Activated T-cell treated with anti-CD3 and anti-CD28 coated beads for 1 hour (primary cell): ENCODE measurements at regions not wholly inside any gene's neighbourhood (a gene's known extent, or its start where the extent isn't known, plus 50 kb on each side); places are given as distances from the start of the nearest gene placed in this dataset.
"Not testable (repeated sequence)": the region's sequence is repeated elsewhere in the genome, so short reads cannot be mapped to it uniquely, and the experiment has no call there.

Experiments
- DNase-seq: peaks from one replicate; pipeline ENCODE4 v3.0.0-alpha.2; 2020; ENCODE audit warnings: low read depth

- not testable (repeated sequence) for DNase-seq
These were observed 122.5 kb upstream of the FBXO28 start for GRCh38 chr1:223991297-223991857.

GRCh38 chr1:223961985-223962384 is 116.2 kb upstream of the TP53BP2 start:
- DNase-seq = not testable (repeated sequence)

GRCh38 chr1:223952801-223953200 is 107.1 kb upstream of the TP53BP2 start:
- DNase-seq = not testable (repeated sequence)

GRCh38 chr1:223951551-223951950 is 105.8 kb upstream of the TP53BP2 start:
- not testable (repeated sequence) for DNase-seq

- not testable (repeated sequence) for DNase-seq
These were observed 104.2 kb upstream of the TP53BP2 start for GRCh38 chr1:223949944-223950343.

GRCh38 chr1:223948041-223948440 is 102.3 kb upstream of the TP53BP2 start:
- not testable (repeated sequence) for DNase-seq

DNA sequence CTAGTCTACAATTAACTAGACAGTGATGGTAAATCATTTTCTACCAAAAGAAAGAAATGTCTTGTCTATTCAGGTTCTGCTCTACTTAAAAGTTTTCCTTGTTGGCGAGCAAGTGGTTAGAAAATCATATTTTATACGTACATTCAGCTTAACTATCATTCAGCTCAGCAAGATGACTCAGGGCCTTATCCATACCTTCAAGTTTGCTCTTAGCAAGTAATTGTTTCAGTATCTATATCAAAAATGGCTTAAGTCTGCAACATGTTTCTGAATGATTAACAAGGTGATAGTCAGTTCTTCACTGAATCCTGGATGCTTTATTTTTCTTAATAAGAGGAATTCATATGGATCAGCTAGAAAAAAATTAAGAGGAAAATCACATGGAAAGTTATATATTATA is 90.8 kb upstream of the TP53BP2 start:
- DNase-seq = not testable (repeated sequence)

DNA sequence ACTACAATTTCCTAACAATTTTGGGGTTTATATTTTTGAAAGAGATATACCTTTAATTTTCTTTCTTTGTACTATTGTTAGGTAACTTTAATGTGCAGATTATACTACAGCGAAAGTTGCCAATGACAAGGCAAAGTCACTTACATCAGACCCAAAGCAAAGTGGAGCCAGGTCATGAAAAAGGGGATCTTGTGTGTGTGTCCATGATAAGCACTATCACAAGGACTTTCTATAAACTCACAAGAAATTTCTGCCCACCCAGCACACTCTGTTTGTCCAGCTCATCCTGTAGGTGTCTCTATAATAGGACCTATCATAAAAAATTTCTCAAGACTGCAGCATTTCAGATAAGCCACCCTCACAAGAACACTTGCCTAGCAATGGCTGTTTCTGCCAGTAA is 85.7 kb upstream of the TP53BP2 start:
- DNase-seq = not testable (repeated sequence)

- DNase-seq = peak; percentile 4
These were observed 75.1 kb upstream of the TP53BP2 start for GRCh38 chr1:223920805-223921204.

GRCh38 chr1:223915476-223915875 is 69.7 kb upstream of the TP53BP2 start:
- DNase-seq = not testable (repeated sequence)

GRCh38 chr1:223913715-223914114 is 68.0 kb upstream of the TP53BP2 start:
- DNase-seq = not testable (repeated sequence)

DNA sequence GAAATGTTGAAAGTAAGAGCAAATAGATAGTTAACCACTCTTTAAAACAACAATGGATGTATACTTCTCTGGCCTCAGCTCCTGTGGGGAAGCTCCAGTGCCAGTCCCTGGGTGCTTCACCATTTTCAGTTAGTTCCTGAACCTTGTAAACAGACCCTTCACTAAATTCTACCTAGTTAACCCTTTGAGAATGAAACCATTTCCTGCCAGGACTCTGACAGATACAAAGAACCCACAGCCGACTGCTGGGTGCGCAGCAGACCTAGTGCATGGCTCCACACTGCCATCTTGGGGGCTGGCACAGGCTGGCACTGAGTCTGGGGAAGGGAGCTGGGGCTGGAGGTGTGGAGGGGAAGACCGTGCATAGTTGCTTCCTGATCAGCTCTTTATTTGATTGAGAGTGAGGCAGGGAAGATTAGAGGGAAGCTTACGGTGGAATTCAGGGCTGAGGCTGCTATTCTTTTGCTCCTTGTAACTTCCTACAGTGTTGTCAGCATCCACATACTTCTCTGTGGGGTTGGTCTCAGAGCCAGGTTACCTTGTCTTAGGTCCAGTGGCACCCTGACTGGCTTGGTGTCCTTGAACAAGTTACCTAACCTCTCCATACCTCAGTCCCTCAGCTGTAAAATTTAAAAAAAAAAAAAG is 62.3 kb upstream of the TP53BP2 start:
- DNase-seq = not testable (repeated sequence)

DNA sequence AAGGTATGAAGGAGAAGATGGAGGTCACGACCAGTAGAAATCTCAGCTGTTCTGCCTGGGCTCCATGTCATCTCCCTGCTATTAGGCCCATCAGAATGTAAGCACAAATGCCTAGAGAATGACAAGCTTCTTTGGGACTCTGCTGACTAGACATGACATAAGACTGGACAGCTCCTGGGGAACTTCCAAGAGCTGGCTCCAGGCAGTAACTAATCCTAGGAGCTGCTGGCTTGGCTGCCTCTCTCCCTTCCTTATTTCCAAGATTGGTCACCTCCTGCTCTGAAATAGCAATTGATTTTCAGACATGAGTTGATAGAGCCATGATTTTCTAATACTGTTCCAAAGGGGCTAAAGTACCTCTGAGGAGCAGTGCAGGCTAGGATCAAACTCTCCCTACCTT is 57.5 kb upstream of the TP53BP2 start:
- DNase-seq = not testable (repeated sequence)

DNA sequence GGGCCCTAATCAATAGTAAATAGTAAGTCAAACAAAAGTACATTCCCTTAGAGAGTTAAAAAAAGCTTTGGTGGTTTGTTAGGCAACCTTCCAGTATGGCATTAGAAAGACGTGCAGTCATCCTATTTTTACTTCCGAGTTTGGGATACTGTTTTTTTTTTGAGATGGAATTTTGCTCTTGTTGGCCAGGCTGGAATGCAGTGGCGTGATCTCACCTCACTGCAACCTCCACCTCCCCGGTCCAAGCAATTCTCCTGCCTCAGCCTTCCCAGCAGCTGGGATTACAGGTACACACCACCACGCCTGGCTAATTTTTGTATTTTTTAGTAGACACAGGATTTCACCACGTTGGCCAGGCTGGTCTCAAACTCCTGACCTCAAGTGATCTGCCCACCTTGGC is 54.0 kb upstream of the TP53BP2 start:
- DNase-seq = not testable (repeated sequence)

DNA sequence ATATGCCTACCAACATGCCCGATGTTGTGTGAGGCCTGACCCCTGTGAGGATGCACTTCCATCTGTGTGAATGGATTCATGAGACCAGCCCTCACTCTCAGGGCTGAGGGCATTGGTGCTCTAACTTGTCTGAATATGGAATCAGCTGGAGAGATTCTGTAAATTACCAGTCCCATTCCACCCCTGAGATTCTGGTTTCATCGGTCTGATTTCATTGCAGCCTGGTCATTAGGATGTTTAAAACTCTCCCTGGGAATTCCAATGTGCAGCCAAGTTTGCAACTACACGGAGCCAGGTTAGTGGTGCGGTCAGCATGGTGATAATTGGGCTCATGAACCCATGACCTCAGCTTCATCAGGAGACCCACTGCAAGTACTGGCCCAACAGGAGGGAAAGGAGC is 51.4 kb upstream of the TP53BP2 start:
- DNase-seq = not testable (repeated sequence)

DNA sequence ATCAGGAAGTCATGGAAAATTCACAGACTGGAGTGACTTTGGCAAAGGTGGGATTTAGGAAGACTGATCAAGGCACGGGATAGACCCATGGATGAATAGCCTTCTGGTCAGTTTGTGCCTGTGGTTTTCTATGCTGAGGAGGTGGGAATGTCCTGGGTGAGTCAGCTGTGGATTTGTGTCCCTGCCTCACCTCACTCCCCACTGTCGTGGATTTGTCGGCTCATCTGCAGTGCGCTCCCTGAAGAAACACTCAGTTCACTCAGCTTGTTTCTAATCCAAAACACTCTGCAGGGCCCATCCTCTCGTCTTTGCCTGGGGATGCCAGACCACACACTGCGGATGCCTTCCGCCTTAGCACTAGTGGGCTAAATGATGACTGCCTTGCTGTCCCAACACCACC is 50.2 kb upstream of the TP53BP2 start:
- DNase-seq = not testable (repeated sequence)
